IMR-90 (cell line): ENCODE measurements at regions not wholly inside any gene's neighbourhood (a gene's known extent, or its start where the extent isn't known, plus 50 kb on each side); places are given as distances from the start of the nearest gene placed in this dataset.

ENCODE experiments used
- ATAC-seq: fragments of 200-7000 bp; cut with Tn5 transposase; 2 replicates; pipeline ENCODE4 v1.9.1; 2020; ENCODE audit warnings: low read depth, mild to moderate bottlenecking, moderate library complexity
- BruUV-seq: library from RNA; stranded (reverse); fragments of 400-500 nt; replicated peaks from 2 replicates; lab custom pipeline; 2021; lab: Mats Ljungman, UMichigan
- CTCF ChIA-PET: fragments of 300-600 bp; formaldehyde crosslinking; extraction: SDS; loops from one replicate; lab custom pipeline; 2021; ENCODE audit warnings: antibody characterized with exemption; lab: Yijun Ruan, JAX
- POLR2A ChIA-PET: fragments of 300-600 bp; sonication (Branson Sonifier 250); formaldehyde crosslinking; loops from one replicate; lab custom pipeline; 2022; ENCODE audit warnings: antibody characterized with exemption; ENCODE audit not compliant: unreplicated experiment; lab: Charles Lee
- DNase-seq: peaks from one replicate; pipeline ENCODE4 v3.0.0; 2013
- H2AFZ ChIP-seq: replicated peaks from 2 replicates; pipeline ENCODE3; 2013; ENCODE audit warnings: low read length, mild to moderate bottlenecking; ENCODE audit not compliant: poor library complexity
- H2AK5ac ChIP-seq: 2 replicates; pipeline ENCODE4 v1.6.1; 2013; ENCODE audit warnings: low read depth, low read length, inconsistent platforms
- H2AK9ac ChIP-seq: replicated peaks from 2 replicates; pipeline ENCODE3; 2013; ENCODE audit warnings: mild to moderate bottlenecking, low read depth, low read length, moderate library complexity; ENCODE audit not compliant: poor library complexity
- H2BK120ac ChIP-seq: 2 replicates; pipeline ENCODE4 v1.6.1; 2013; ENCODE audit warnings: low read depth, low read length, inconsistent platforms
- H2BK15ac ChIP-seq: 3 replicates; pipeline ENCODE4 v1.6.1; 2013; ENCODE audit warnings: low read depth, low read length, inconsistent platforms
- H2BK20ac ChIP-seq: 2 replicates; pipeline ENCODE4 v1.6.1; 2013; ENCODE audit warnings: low read depth, mild to moderate bottlenecking, inconsistent platforms, low read length, moderate library complexity
- H2BK5ac ChIP-seq: 2 replicates; pipeline ENCODE4 v1.6.1; 2013; ENCODE audit warnings: mild to moderate bottlenecking, low read depth, low read length, inconsistent platforms; ENCODE audit not compliant: poor library complexity, severe bottlenecking
- H3K14ac ChIP-seq: replicated peaks from 2 replicates; pipeline ENCODE4 v1.6.1; 2013; ENCODE audit warnings: low read depth, low read length, inconsistent platforms
- H3K18ac ChIP-seq: 2 replicates; pipeline ENCODE4 v1.6.1; 2013; ENCODE audit warnings: low read depth, low read length, control low read depth
- H3K23ac ChIP-seq: 2 replicates; pipeline ENCODE4 v1.6.1; 2013; ENCODE audit warnings: low read depth, low read length, inconsistent platforms
- H3K27ac ChIP-seq: 2 replicates; pipeline ENCODE4 v1.5.1; 2013; ENCODE audit warnings: mild to moderate bottlenecking, control low read depth, low read length; ENCODE audit not compliant: insufficient read depth
- H3K27me3 ChIP-seq: 2 replicates; pipeline ENCODE4 v1.6.1; 2013; ENCODE audit warnings: low read length; ENCODE audit not compliant: control insufficient read depth, insufficient read depth
- H3K36me3 ChIP-seq: 2 replicates; pipeline ENCODE4 v1.6.1; 2013; ENCODE audit warnings: low read length, mixed read lengths; ENCODE audit not compliant: control insufficient read depth, insufficient read depth
- H3K4ac ChIP-seq: 2 replicates; pipeline ENCODE4 v1.6.1; 2013; ENCODE audit warnings: low read depth, low read length, inconsistent platforms
- H3K4me1 ChIP-seq: 2 replicates; pipeline ENCODE4 v1.6.1; 2013; ENCODE audit warnings: low read length, mixed read lengths; ENCODE audit not compliant: control insufficient read depth, insufficient read depth
- H3K4me2 ChIP-seq: 2 replicates; pipeline ENCODE4 v1.6.1; 2013; ENCODE audit warnings: low read depth, mild to moderate bottlenecking, control low read depth, low read length, moderate library complexity
- H3K4me3 ChIP-seq: 2 replicates; pipeline ENCODE4 v1.5.1; 2013; ENCODE audit warnings: low read depth, mild to moderate bottlenecking, control low read depth, low read length, moderate library complexity; ENCODE audit not compliant: insufficient read depth
- H3K56ac ChIP-seq: 2 replicates; pipeline ENCODE4 v1.6.1; 2013; ENCODE audit warnings: low read length, inconsistent platforms; ENCODE audit not compliant: insufficient read depth; ENCODE audit errors: extremely low read depth
- H3K79me1 ChIP-seq, 2 experiments: 2 replicates each; pipeline ENCODE4 v1.6.1; 2013; ENCODE audit warnings: low read length in 2 of 2, inconsistent platforms in 1 of 2, low read depth in 1 of 2
- H3K9ac ChIP-seq: 2 replicates; pipeline ENCODE4 v1.6.1; 2013; ENCODE audit warnings: low read depth, low read length, control low read depth
- H3K9me1 ChIP-seq: 2 replicates; pipeline ENCODE4 v1.6.1; 2013; ENCODE audit warnings: low read length, inconsistent platforms; ENCODE audit not compliant: insufficient read depth
- H3K9me3 ChIP-seq: 2 replicates; pipeline ENCODE4 v1.6.1; 2013; ENCODE audit warnings: low read length; ENCODE audit not compliant: control insufficient read depth, insufficient read depth
- H4K20me1 ChIP-seq: 2 replicates; pipeline ENCODE4 v1.6.1; 2013; ENCODE audit warnings: low read length, inconsistent platforms; ENCODE audit not compliant: insufficient read depth
- H4K5ac ChIP-seq: 2 replicates; pipeline ENCODE4 v1.6.1; 2013; ENCODE audit warnings: mild to moderate bottlenecking, low read depth, low read length, control low read depth
- H4K8ac ChIP-seq, 2 experiments: 2 replicates each; pipeline ENCODE4 v1.6.1; 2013; ENCODE audit warnings: low read depth in 2 of 2, low read length in 2 of 2, control low read depth in 1 of 2, inconsistent platforms in 1 of 2
- H4K91ac ChIP-seq: 2 replicates; pipeline ENCODE4 v1.6.1; 2013; ENCODE audit warnings: low read depth, low read length, inconsistent platforms; ENCODE audit not compliant: insufficient read depth
- BHLHE40 ChIP-seq: fragments of 150-350 bp; IDR thresholded peaks from 2 replicates; pipeline ENCODE4 v1.6.1; 2016; ENCODE audit warnings: mild to moderate bottlenecking, low read depth, low read length
- CEBPB ChIP-seq: IDR thresholded peaks from 2 replicates; pipeline ENCODE4 v1.6.1; 2012; ENCODE audit warnings: low read depth, low read length, improper control_type of control experiment
- ELK1 ChIP-seq: fragments of 150-350 bp; IDR thresholded peaks from 2 replicates; pipeline ENCODE4 v1.6.1; 2016; ENCODE audit warnings: low read depth, mild to moderate bottlenecking, low read length, moderate library complexity, borderline replicate concordance
- MAFK ChIP-seq: IDR thresholded peaks from 2 replicates; pipeline ENCODE4 v1.6.1; 2012; ENCODE audit warnings: low read depth, low read length, improper control_type of control experiment
- RFX5 ChIP-seq: IDR thresholded peaks from 2 replicates; pipeline ENCODE4 v1.8.0; 2012; ENCODE audit warnings: low read depth, mild to moderate bottlenecking, low read length, moderate library complexity
- WGBS, 2 experiments: methylation state at CpG; one replicate each; pipeline versions ENCODE4 v1.1.5 to v1.1.7; 2013; ENCODE audit warnings: missing lambda C conversion rate in 2 of 2; ENCODE audit not compliant: insufficient read length in 1 of 2; ENCODE audit errors: extremely low coverage in 2 of 2; 5-methylcytosine and 5-hydroxymethylcytosine counted together
- dilution Hi-C: fragments of 300-500 bp; cut with HindIII; formaldehyde crosslinking; loops from one replicate; pipeline ENCODE4 v1.14.3; 2018; ENCODE audit warnings: low sequenced_read_pairs; ENCODE audit not compliant: unreplicated experiment
- in situ Hi-C: fragments of 300-500 bp; cut with MboI; formaldehyde crosslinking; loops from 3 replicates; pipeline ENCODE4 v1.14.3; 2019; ENCODE audit warnings: low sequenced_read_pairs, inconsistent platforms, mixed read lengths
- intact Hi-C: fragments of 100-400 bp; cut with micrococcal nuclease; formaldehyde crosslinking; loops from 2 replicates; pipeline ENCODE4 v1.10.0; 2022

GRCh38 chr2:35204323-35204722 is 1151.3 kb upstream of the CRIM1 start:
- Histone ChIP-seq H2BK20ac (no peak overlapping the region), H3K9me3 (peaks cover 3% of the 10 kb centered on the region), H4K8ac (no peak overlapping the region), H2BK120ac (no peak overlapping the region), H3K4ac (no peak overlapping the region), H3K27ac (no peak overlapping the region), H4K20me1 (no peaks in the 10 kb centered on the region), H3K18ac (no peak overlapping the region), H3K79me1 (no peaks in the 10 kb centered on the region), H3K27me3 (no peaks in the 10 kb centered on the region), H3K56ac (no peak overlapping the region), H3K23ac (no peak overlapping the region), H2AFZ (no peak overlapping the region), H3K4me1 (no peaks in the 10 kb centered on the region), H4K91ac (no peak overlapping the region), H3K14ac (no peak overlapping the region), H3K9me1 (no peaks in the 10 kb centered on the region), H3K36me3 (no peaks in the 10 kb centered on the region), H2AK5ac (no peak overlapping the region), H3K9ac (no peak overlapping the region), H2AK9ac (no peak overlapping the region), H2BK15ac (no peak overlapping the region), H2BK5ac (no peak overlapping the region), H3K4me3 (no peak overlapping the region), H4K5ac (no peak overlapping the region), H3K4me2 (no peak overlapping the region)
- no peak for TF ChIP-seq CEBPB
- peak; percentile 61 for TF ChIP-seq MAFK
- no peak for TF ChIP-seq RFX5
- TF ChIP-seq BHLHE40 = no peak
- TF ChIP-seq ELK1 = no peak
- DNase-seq (no peak), ATAC-seq (no peak)
- dilution Hi-C loops = no loop called here
- CTCF ChIA-PET = no interaction called here
- in situ Hi-C loops = no loop called here
- POLR2A ChIA-PET = no interaction called here
- no TSS peak for BruUV-seq
- intact Hi-C loops = no loop called here
- WGBS, 2 experiments = no CpG with 5 or more reads among the region's 3 CpGs
